ENCODE measurements at regions not wholly inside any gene's neighbourhood (a gene's known extent, or its start where the extent isn't known, plus 50 kb on each side); places are given as distances from the start of the nearest gene placed in this dataset.

DNA sequence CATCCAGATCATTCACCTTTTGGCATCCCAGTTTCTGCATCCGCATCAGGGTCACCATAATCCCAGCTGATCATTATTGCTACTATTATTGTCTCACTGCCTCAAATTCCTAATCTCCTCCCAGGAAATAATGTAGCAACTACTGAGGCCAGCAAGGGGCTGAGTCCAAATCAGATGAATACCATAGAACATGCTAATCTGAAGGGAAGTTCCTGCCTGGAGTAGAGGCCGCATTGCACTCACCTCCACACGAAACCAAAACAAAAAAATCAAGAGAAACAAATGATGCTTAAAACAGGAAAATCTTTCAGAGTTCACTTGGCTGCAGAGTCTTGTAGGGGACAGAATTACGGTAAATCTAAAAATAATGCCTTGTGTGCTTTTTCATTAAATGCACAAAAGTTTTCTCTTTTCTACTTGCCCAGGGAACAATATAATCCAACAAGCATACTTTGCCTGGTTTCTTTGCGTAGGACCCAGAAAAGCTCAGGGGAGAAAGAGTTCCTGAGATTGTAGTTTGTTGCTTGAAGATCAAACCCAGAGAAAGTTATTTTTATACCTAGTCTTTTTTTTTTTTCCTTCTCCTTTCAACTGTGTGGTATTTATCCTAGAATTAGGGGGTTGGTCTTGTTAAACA is 87.7 kb upstream of the KLF4 start (continued):
- TF ChIP-seq, protein P1, sequence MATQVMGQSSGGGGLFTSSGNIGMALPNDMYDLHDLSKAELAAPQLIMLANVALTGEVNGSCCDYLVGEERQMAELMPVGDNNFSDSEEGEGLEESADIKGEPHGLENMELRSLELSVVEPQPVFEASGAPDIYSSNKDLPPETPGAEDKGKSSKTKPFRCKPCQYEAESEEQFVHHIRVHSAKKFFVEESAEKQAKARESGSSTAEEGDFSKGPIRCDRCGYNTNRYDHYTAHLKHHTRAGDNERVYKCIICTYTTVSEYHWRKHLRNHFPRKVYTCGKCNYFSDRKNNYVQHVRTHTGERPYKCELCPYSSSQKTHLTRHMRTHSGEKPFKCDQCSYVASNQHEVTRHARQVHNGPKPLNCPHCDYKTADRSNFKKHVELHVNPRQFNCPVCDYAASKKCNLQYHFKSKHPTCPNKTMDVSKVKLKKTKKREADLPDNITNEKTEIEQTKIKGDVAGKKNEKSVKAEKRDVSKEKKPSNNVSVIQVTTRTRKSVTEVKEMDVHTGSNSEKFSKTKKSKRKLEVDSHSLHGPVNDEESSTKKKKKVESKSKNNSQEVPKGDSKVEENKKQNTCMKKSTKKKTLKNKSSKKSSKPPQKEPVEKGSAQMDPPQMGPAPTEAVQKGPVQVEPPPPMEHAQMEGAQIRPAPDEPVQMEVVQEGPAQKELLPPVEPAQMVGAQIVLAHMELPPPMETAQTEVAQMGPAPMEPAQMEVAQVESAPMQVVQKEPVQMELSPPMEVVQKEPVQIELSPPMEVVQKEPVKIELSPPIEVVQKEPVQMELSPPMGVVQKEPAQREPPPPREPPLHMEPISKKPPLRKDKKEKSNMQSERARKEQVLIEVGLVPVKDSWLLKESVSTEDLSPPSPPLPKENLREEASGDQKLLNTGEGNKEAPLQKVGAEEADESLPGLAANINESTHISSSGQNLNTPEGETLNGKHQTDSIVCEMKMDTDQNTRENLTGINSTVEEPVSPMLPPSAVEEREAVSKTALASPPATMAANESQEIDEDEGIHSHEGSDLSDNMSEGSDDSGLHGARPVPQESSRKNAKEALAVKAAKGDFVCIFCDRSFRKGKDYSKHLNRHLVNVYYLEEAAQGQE (IDR thresholded peaks at IDR 0.05; ENCODE audit: low read depth): no peak
- TF ChIP-seq ZNF274 (IDR thresholded peaks at IDR 0.05; ENCODE audit: low read depth, low read length) (no peak), RAD21 (IDR thresholded peaks at IDR 0.05; ENCODE audit: low read depth) (no peak), SRF (IDR thresholded peaks at IDR 0.05; ENCODE audit: low read depth) (no peak), ZFX (IDR thresholded peaks at IDR 0.05) (no peak), TCF7L2 (IDR thresholded peaks at IDR 0.05; ENCODE audit: borderline replicate concordance, extremely low read depth, insufficient read depth, insufficient read length) (no peak), SIN3A (IDR thresholded peaks at IDR 0.05; ENCODE audit: low read depth) (no peak)
- TF ChIP-seq, protein P2, sequence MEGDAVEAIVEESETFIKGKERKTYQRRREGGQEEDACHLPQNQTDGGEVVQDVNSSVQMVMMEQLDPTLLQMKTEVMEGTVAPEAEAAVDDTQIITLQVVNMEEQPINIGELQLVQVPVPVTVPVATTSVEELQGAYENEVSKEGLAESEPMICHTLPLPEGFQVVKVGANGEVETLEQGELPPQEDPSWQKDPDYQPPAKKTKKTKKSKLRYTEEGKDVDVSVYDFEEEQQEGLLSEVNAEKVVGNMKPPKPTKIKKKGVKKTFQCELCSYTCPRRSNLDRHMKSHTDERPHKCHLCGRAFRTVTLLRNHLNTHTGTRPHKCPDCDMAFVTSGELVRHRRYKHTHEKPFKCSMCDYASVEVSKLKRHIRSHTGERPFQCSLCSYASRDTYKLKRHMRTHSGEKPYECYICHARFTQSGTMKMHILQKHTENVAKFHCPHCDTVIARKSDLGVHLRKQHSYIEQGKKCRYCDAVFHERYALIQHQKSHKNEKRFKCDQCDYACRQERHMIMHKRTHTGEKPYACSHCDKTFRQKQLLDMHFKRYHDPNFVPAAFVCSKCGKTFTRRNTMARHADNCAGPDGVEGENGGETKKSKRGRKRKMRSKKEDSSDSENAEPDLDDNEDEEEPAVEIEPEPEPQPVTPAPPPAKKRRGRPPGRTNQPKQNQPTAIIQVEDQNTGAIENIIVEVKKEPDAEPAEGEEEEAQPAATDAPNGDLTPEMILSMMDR (IDR thresholded peaks at IDR 0.05 in 2 of 3, conservative IDR thresholded peaks at IDR 0.05 in 1 of 3; ENCODE audit: borderline replicate concordance in 1 of 3, insufficient read depth in 1 of 3, low read depth in 2 of 3, low read length in 2 of 3): no peak

DNA sequence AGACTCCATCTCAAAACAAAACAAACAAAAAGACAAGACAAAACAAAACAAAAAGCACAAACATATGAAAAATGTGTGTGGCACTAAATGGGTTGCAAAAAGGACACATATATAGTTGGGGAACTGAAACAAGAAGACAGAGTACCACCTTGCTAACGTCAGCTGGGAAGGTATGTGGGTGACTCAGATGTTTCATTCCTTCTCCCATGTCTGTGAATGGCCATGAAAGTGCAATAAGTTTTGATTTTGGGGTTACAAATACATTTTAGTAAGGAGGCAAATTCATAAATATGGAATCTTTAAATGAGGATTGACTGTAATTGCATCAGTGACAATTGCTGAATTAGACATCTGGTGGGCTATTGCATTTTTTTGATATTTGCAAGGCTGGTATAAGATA is 81.6 kb upstream of the KLF4 start:
- intact Hi-C loops (cut with micrococcal nuclease): no loop called here
- H3K4me1 ChIP-seq (ENCODE audit: control insufficient read depth in 1 of 2, insufficient read depth in 2 of 2, low read length in 2 of 2): peaks cover 7 to 15% of the 10 kb centered on the region in 2 experiments; a peak in 3 of 4 replicates
- no peaks in the 10 kb centered on the region for H3K27me3 ChIP-seq (ENCODE audit: insufficient read depth, low read length)
- ChIA-PET POLR2A (no interaction called here), RAD21 (ENCODE audit: low non-redundant PET in 1 of 2, low total read pairs in 2 of 2, uncharacterized antibody in 2 of 2, unreplicated experiment in 2 of 2) (no interaction called here), CTCF (no interaction called here)
- no peak overlapping the region for H2AFZ ChIP-seq (ENCODE audit: low read depth, low read length, poor library complexity, severe bottlenecking)
- H3K36me3 ChIP-seq (ENCODE audit: control insufficient read depth in 1 of 2, insufficient read depth in 2 of 2, low read length in 2 of 2): no peaks in the 10 kb centered on the region
- H3K9me3 ChIP-seq (ENCODE audit: control insufficient read depth in 1 of 2, insufficient read depth in 1 of 2, low read depth in 1 of 2, low read length in 2 of 2): no peaks in the 10 kb centered on the region
- H3K79me2 ChIP-seq (ENCODE audit: insufficient read depth, low read length): no peaks in the 10 kb centered on the region
- H3K4me2 ChIP-seq (ENCODE audit: low read length): no peak overlapping the region
- H3K9ac ChIP-seq (ENCODE audit: low read length): no peak overlapping the region
- H3K4me3 ChIP-seq (replicated peaks in 1 of 2; ENCODE audit: low read depth in 1 of 2, low read length in 2 of 2): no peak overlapping the region
- TF ChIP-seq YY1 (IDR thresholded peaks at IDR 0.05; ENCODE audit: extremely low read depth, insufficient replicate concordance, low read depth, low read length): no peak
- TF ChIP-seq CEBPB (IDR thresholded peaks at IDR 0.05; ENCODE audit: low read depth): no peak
- TF ChIP-seq, protein P1 (IDR thresholded peaks at IDR 0.05; ENCODE audit: low read depth): no peak
- TF ChIP-seq EZH2 (IDR thresholded peaks at IDR 0.05): no peak
- TF ChIP-seq POLR2AphosphoS5 (IDR thresholded peaks at IDR 0.05; ENCODE audit: low read depth, low read length): no peak
- no peak for TF ChIP-seq ELF1 (IDR thresholded peaks at IDR 0.05; ENCODE audit: borderline replicate concordance, low read depth)
- TF ChIP-seq, protein P3, sequence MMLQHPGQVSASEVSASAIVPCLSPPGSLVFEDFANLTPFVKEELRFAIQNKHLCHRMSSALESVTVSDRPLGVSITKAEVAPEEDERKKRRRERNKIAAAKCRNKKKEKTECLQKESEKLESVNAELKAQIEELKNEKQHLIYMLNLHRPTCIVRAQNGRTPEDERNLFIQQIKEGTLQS (IDR thresholded peaks at IDR 0.05): no peak
- no peaks in the 10 kb centered on the region for H3K9me2 ChIP-seq (ENCODE audit: insufficient read depth)
- BruUV-seq (replicated peaks): no TSS peak
- H4K20me1 ChIP-seq (ENCODE audit: insufficient read depth): no peaks in the 10 kb centered on the region
- H3K27ac ChIP-seq (ENCODE audit: low read depth, low read length): no peak overlapping the region
- DNase-seq (ENCODE audit: low read depth, low spot score) (no peak), ATAC-seq (no peak)

All from HCT116 (cell line).